OCI-LY1 (cell line): ENCODE measurements at regions not wholly inside any gene's neighbourhood (a gene's known extent, or its start where the extent isn't known, plus 50 kb on each side); places are given as distances from the start of the nearest gene placed in this dataset.
A peak's percentile ranks its signal among the peaks of the same experiment; 100 is the strongest.
"Not testable (repeated sequence)": the region's sequence is repeated elsewhere in the genome, so short reads cannot be mapped to it uniquely, and the experiment has no call there.

ENCODE experiments used
- H2AFZ ChIP-seq: fragments of 200-600 bp; sonication (generic), shearing (Covaris generic); 2 replicates; pipeline ENCODE4 v1.6.0; 2014; ENCODE audit warnings: antibody characterized with exemption, mild to moderate bottlenecking, low read length
- H3F3A ChIP-seq: fragments of 200-600 bp; sonication (generic), shearing (Covaris generic); 2 replicates; pipeline ENCODE4 v1.6.0; 2014; ENCODE audit warnings: mild to moderate bottlenecking, antibody characterized with exemption, low read length, moderate library complexity; ENCODE audit not compliant: insufficient read depth
- H3K27ac ChIP-seq: fragments of 200-600 bp; sonication (generic); 2 replicates; pipeline ENCODE4 v1.5.1; 2014; ENCODE audit warnings: low read length, mixed run types, mild to moderate bottlenecking, low read depth; ENCODE audit not compliant: poor library complexity, severe bottlenecking
- H3K27me3 ChIP-seq: fragments of 200-600 bp; sonication (generic); 2 replicates; pipeline ENCODE4 v1.6.0; 2014; ENCODE audit warnings: antibody characterized with exemption, mild to moderate bottlenecking, low read length, moderate library complexity; ENCODE audit not compliant: insufficient read depth
- H3K36me3 ChIP-seq: fragments of 200-600 bp; sonication (generic); 2 replicates; pipeline ENCODE4 v1.6.1; 2014; ENCODE audit warnings: mild to moderate bottlenecking, antibody characterized with exemption, low read length, moderate library complexity, mixed read lengths; ENCODE audit not compliant: insufficient read depth
- H3K4me1 ChIP-seq: fragments of 200-600 bp; sonication (generic); 2 replicates; pipeline ENCODE4 v1.5.1; 2014; ENCODE audit warnings: mild to moderate bottlenecking, low read length, moderate library complexity; ENCODE audit not compliant: insufficient read depth, severe bottlenecking
- H3K4me2 ChIP-seq: fragments of 200-600 bp; sonication (generic), shearing (Covaris generic); 2 replicates; pipeline ENCODE4 v1.6.1; 2014; ENCODE audit warnings: low read length
- H3K4me3 ChIP-seq: fragments of 200-600 bp; sonication (generic); 2 replicates; pipeline ENCODE4 v1.5.1; 2014; ENCODE audit warnings: low read length, low read depth, mild to moderate bottlenecking, mixed read lengths; ENCODE audit not compliant: poor library complexity, severe bottlenecking
- H3K79me2 ChIP-seq: fragments of 200-600 bp; shearing (Covaris generic); 2 replicates; pipeline ENCODE4 v1.6.1; 2016; ENCODE audit warnings: mixed run types, low read length, mixed read lengths; ENCODE audit not compliant: insufficient read depth
- H3K9ac ChIP-seq: fragments of 200-600 bp; sonication (generic), shearing (Covaris generic); 2 replicates; pipeline ENCODE4 v1.6.1; 2014; ENCODE audit warnings: mild to moderate bottlenecking, low read length, mixed read lengths
- H3K9me2 ChIP-seq: fragments of 200-600 bp; sonication (generic), shearing (Covaris generic); 2 replicates; pipeline ENCODE4 v1.6.1; 2014; ENCODE audit warnings: low read depth, mild to moderate bottlenecking, low read length, mixed read lengths
- H3K9me3 ChIP-seq: fragments of 200-600 bp; shearing (Covaris generic); 2 replicates; pipeline ENCODE4 v1.6.1; 2014; ENCODE audit warnings: low read length, mixed read lengths
- H4K20me1 ChIP-seq: fragments of 200-600 bp; sonication (generic), shearing (Covaris generic); 2 replicates; pipeline ENCODE4 v1.6.0; 2016; ENCODE audit warnings: mild to moderate bottlenecking, low read length; ENCODE audit not compliant: insufficient read depth
- EZH2 ChIP-seq: fragments of 200-600 bp; sonication (generic), shearing (Covaris generic); IDR thresholded peaks from 2 replicates; pipeline ENCODE4 v1.8.0; 2017; ENCODE audit warnings: borderline replicate concordance, mixed run types, mild to moderate bottlenecking, antibody characterized with exemption, low read length, moderate library complexity, mixed read lengths
- TF ChIP-seq, protein P1 (sequence below): fragments of 200-600 bp; sonication (generic), shearing (Covaris generic); IDR thresholded peaks from 2 replicates; pipeline ENCODE4 v1.5.1; 2017; ENCODE audit warnings: mild to moderate bottlenecking, antibody characterized with exemption, low read length, moderate library complexity, mixed read lengths

DNA sequence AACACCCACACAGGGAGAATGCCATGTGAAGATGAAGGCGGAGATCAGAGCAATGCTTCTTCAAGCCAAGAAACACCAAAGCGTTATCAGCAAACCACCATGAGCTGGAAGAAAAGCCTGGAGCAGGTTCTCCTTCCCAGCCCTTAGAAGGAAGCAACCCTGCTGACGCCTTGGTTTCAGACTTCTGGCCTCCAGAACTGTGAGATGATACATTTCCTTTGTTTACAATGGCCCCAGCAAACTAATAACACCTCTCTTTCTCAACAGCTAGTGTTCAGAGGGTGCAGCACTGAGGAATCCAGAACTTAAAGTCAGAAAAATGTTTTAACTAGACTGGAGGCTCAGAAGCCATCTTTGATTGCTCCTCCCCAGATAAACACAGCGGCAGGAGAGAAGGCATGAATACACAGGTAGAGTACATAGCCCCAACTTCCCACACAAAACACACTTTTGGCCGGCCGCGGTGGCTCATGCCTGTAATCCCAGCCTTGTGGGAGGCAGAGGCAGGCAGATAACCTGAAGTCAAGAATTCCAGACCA is 132.4 kb upstream of the LPP start:
- Histone ChIP-seq H3K4me2 (no peak overlapping the region), H3K4me3 (no peak overlapping the region), H3K36me3 (no peaks in the 10 kb centered on the region), H3K79me2 (no peaks in the 10 kb centered on the region), H3K9me2 (no peaks in the 10 kb centered on the region), H3K9me3 (peaks cover 16% of the 10 kb centered on the region), H3K4me1 (peaks cover 15% of the 10 kb centered on the region), H2AFZ (no peak overlapping the region), H3K9ac (no peak overlapping the region), H3K27ac (no peak overlapping the region), H3F3A (no peaks in the 10 kb centered on the region), H4K20me1 (no peaks in the 10 kb centered on the region), H3K27me3 (no peaks in the 10 kb centered on the region)
- no peak for TF ChIP-seq EZH2
- TF ChIP-seq, protein P1, sequence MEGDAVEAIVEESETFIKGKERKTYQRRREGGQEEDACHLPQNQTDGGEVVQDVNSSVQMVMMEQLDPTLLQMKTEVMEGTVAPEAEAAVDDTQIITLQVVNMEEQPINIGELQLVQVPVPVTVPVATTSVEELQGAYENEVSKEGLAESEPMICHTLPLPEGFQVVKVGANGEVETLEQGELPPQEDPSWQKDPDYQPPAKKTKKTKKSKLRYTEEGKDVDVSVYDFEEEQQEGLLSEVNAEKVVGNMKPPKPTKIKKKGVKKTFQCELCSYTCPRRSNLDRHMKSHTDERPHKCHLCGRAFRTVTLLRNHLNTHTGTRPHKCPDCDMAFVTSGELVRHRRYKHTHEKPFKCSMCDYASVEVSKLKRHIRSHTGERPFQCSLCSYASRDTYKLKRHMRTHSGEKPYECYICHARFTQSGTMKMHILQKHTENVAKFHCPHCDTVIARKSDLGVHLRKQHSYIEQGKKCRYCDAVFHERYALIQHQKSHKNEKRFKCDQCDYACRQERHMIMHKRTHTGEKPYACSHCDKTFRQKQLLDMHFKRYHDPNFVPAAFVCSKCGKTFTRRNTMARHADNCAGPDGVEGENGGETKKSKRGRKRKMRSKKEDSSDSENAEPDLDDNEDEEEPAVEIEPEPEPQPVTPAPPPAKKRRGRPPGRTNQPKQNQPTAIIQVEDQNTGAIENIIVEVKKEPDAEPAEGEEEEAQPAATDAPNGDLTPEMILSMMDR = no peak

GRCh38 chr3:188022902-188023301 is 131.1 kb upstream of the LPP start:
- H3K36me3 ChIP-seq, H4K20me1 ChIP-seq, H3F3A ChIP-seq, H3K9ac ChIP-seq, H3K4me3 ChIP-seq, H3K79me2 ChIP-seq, H3K27ac ChIP-seq, H3K9me2 ChIP-seq, H3K27me3 ChIP-seq, H3K4me2 ChIP-seq, H2AFZ ChIP-seq: not testable (repeated sequence)
- peaks cover 16% of the 10 kb centered on the region for H3K9me3 ChIP-seq
- H3K4me1 ChIP-seq = peaks cover 18% of the 10 kb centered on the region

DNA sequence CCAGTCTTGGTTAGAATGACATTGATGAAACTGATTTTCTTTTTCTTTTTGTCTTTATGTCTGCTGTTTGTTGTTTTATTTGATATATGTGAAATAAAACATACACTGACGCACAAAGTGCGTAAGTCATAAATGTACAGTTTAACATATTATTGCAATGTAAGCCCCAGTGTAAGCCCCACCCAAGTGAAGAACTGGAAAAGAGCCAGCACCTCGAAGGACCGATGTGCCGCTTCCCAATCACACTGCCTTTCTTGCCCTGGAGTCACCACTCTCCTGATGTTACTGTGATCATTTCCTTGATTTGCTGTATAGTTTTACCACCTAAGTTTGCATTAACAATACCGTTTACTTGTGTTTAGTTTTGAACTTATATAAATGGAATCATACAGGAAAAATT is 128.4 kb upstream of the LPP start:
- no peaks in the 10 kb centered on the region for H3K79me2 ChIP-seq
- no peaks in the 10 kb centered on the region for H3F3A ChIP-seq
- H3K4me3 ChIP-seq = no peak overlapping the region
- no peaks in the 10 kb centered on the region for H4K20me1 ChIP-seq
- no peaks in the 10 kb centered on the region for H3K27me3 ChIP-seq
- H3K4me1 ChIP-seq = peaks cover 18% of the 10 kb centered on the region
- peak overlapping the region; percentile 2; the same call in 1 of the 2 replicates for H3K9ac ChIP-seq
- H3K27ac ChIP-seq = peak overlapping the region; percentile 58
- H3K9me2 ChIP-seq = no peaks in the 10 kb centered on the region
- H3K9me3 ChIP-seq = peaks cover 16% of the 10 kb centered on the region
- H3K36me3 ChIP-seq = no peaks in the 10 kb centered on the region
- H2AFZ ChIP-seq = no peak overlapping the region
- no peak for TF ChIP-seq EZH2
- TF ChIP-seq, protein P1 = no peak
- no peak overlapping the region; the same call in 1 of the 2 replicates for H3K4me2 ChIP-seq
